Neural progenitor cell (in vitro differentiated cells): ENCODE measurements at regions not wholly inside any gene's neighbourhood (a gene's known extent, or its start where the extent isn't known, plus 50 kb on each side); places are given as distances from the start of the nearest gene placed in this dataset.

ENCODE experiments used
- EZH2phosphoT487 ChIP-seq: fragments of 200-600 bp; sonication (generic); IDR thresholded peaks from 2 replicates; pipeline ENCODE4 v1.6.1; 2017; ENCODE audit warnings: antibody characterized with exemption
- TF ChIP-seq, protein P1 (sequence below): fragments of 200-600 bp; sonication (generic); IDR thresholded peaks from 2 replicates; pipeline ENCODE4 v1.5.1; 2017; ENCODE audit warnings: antibody characterized with exemption, mild to moderate bottlenecking

DNA sequence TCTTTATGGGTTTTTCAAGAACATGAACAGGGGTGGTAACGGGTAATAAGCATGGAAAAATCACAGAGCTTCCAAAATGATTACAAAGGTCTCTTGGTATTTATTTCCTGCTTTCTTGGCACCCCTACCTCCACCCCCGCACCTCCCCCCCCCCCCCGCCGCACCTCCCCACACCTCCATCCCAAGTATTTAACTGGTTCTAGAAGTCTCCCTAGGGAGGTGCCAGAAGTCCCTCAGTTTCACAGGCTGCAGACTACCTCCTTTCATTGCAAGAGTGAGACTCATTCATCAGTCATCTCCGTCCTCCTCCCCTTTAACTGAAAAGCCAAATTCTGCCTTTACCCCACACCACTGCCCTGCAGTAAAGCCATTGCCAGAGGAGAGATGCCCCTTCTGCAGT, 169.4 kb downstream of the ALDH1A2 start:
- TF ChIP-seq, protein P1, sequence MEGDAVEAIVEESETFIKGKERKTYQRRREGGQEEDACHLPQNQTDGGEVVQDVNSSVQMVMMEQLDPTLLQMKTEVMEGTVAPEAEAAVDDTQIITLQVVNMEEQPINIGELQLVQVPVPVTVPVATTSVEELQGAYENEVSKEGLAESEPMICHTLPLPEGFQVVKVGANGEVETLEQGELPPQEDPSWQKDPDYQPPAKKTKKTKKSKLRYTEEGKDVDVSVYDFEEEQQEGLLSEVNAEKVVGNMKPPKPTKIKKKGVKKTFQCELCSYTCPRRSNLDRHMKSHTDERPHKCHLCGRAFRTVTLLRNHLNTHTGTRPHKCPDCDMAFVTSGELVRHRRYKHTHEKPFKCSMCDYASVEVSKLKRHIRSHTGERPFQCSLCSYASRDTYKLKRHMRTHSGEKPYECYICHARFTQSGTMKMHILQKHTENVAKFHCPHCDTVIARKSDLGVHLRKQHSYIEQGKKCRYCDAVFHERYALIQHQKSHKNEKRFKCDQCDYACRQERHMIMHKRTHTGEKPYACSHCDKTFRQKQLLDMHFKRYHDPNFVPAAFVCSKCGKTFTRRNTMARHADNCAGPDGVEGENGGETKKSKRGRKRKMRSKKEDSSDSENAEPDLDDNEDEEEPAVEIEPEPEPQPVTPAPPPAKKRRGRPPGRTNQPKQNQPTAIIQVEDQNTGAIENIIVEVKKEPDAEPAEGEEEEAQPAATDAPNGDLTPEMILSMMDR, result no peak
- no peak for TF ChIP-seq EZH2phosphoT487
